ENCODE measurements at regions not wholly inside any gene's neighbourhood (a gene's known extent, or its start where the extent isn't known, plus 50 kb on each side); places are given as distances from the start of the nearest gene placed in this dataset.

DNA sequence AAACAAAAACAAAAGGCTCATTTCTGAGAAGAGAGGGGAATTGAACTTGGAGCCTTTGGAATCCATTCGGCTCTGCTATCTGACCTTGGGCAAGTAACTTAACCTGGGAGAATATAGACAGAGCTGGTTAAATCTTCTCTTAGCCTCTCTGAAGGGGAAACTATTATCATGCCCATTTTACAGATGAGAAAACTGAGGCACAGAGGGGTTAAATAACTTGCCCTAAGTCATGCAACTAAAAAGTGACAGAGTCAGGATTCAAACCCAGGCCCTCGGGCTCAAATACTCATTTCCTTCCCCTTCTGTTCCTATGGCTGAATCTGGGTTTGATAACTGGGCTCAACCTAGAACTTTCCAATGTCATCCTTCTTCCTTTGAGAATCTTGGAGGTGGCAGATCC lies 291.3 kb upstream of the MSX2 start:
- Histone ChIP-seq H2BK15ac (replicated peaks; ENCODE audit: low read depth) (no peak overlapping the region), H3K4me2 (ENCODE audit: low read length) (no peak overlapping the region), H3K56ac (ENCODE audit: low read length) (no peak overlapping the region), H3K4me3 (ENCODE audit: low read length) (no peak overlapping the region), H3K9ac (ENCODE audit: low read length) (no peak overlapping the region), H3K79me1 (ENCODE audit: low read length) (no peaks in the 10 kb centered on the region), H3K23ac (ENCODE audit: low read length) (no peak overlapping the region), H3K18ac (ENCODE audit: low read length) (no peak overlapping the region), H2BK5ac (ENCODE audit: low read length) (no peak overlapping the region), H2AK5ac (ENCODE audit: low read length) (no peak overlapping the region), H3K27me3 (ENCODE audit: insufficient read depth, low read length, poor library complexity) (no peaks in the 10 kb centered on the region), H3K27ac (ENCODE audit: low read depth, low read length) (no peak overlapping the region), H2BK120ac (ENCODE audit: low read depth, low read length) (no peak overlapping the region), H3K4me1 (ENCODE audit: control insufficient read depth, low read depth, low read length) (peaks cover 4% of the 10 kb centered on the region), H3K4ac (ENCODE audit: low read depth, low read length) (no peak overlapping the region), H4K5ac (ENCODE audit: low read length) (no peak overlapping the region), H3K79me2 (ENCODE audit: control insufficient read depth, insufficient read depth, low read length) (no peaks in the 10 kb centered on the region), H4K8ac (ENCODE audit: low read depth, low read length) (no peak overlapping the region), H3K36me3 (ENCODE audit: control insufficient read depth, insufficient read depth, low read length) (no peaks in the 10 kb centered on the region)
- WGBS (ENCODE audit: extremely low coverage, insufficient coverage, low lambda C conversion rate) = no CpG with 5 or more reads among the region's 2 CpGs
- no peak for DNase-seq

DNA sequence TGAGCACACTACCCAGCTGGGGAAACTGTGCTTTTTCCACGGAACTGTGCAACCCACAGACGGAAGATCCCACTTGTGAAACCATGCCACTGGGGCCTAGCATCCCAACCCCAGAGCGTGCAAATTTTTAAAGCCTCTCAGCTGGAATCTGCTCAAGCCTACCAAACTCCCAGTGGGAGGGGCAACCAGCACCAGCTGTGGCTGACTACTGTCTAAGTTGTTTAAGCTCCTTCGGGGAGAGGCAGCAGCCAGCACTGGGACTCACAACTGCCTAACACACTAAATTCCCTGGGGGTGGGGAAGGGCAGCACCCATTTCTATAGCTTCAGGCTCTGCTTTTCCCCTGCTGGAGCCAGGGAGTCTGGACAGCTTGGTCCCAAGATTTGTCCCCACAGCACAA lies 287.6 kb upstream of the MSX2 start:
- no peak overlapping the region for H2BK5ac ChIP-seq (ENCODE audit: low read length)
- no peak overlapping the region for H3K4ac ChIP-seq (ENCODE audit: low read depth, low read length)
- DNase-seq = no peak
- no peak overlapping the region for H3K4me3 ChIP-seq (ENCODE audit: low read length)
- H2BK15ac ChIP-seq (replicated peaks; ENCODE audit: low read depth) = no peak overlapping the region
- H3K9ac ChIP-seq (ENCODE audit: low read length) = no peak overlapping the region
- H2BK120ac ChIP-seq (ENCODE audit: low read depth, low read length) = no peak overlapping the region
- no peaks in the 10 kb centered on the region for H3K79me1 ChIP-seq (ENCODE audit: low read length)
- no peak overlapping the region for H3K56ac ChIP-seq (ENCODE audit: low read length)
- no peak overlapping the region for H4K8ac ChIP-seq (ENCODE audit: low read depth, low read length)
- H3K36me3 ChIP-seq (ENCODE audit: control insufficient read depth, insufficient read depth, low read length) = no peaks in the 10 kb centered on the region
- no CpG with 5 or more reads among the region's 4 CpGs for WGBS (ENCODE audit: extremely low coverage, insufficient coverage, low lambda C conversion rate)
- H3K23ac ChIP-seq (ENCODE audit: low read length) = no peak overlapping the region
- H3K18ac ChIP-seq (ENCODE audit: low read length) = no peak overlapping the region
- no peak overlapping the region for H3K27ac ChIP-seq (ENCODE audit: low read depth, low read length)
- H2AK5ac ChIP-seq (ENCODE audit: low read length) = no peak overlapping the region
- no peaks in the 10 kb centered on the region for H3K79me2 ChIP-seq (ENCODE audit: control insufficient read depth, insufficient read depth, low read length)
- no peak overlapping the region for H3K4me2 ChIP-seq (ENCODE audit: low read length)
- H3K27me3 ChIP-seq (ENCODE audit: insufficient read depth, low read length, poor library complexity) = no peaks in the 10 kb centered on the region
- H3K4me1 ChIP-seq (ENCODE audit: control insufficient read depth, low read depth, low read length) = peaks cover 2% of the 10 kb centered on the region
- no peak overlapping the region for H4K5ac ChIP-seq (ENCODE audit: low read length)

DNA sequence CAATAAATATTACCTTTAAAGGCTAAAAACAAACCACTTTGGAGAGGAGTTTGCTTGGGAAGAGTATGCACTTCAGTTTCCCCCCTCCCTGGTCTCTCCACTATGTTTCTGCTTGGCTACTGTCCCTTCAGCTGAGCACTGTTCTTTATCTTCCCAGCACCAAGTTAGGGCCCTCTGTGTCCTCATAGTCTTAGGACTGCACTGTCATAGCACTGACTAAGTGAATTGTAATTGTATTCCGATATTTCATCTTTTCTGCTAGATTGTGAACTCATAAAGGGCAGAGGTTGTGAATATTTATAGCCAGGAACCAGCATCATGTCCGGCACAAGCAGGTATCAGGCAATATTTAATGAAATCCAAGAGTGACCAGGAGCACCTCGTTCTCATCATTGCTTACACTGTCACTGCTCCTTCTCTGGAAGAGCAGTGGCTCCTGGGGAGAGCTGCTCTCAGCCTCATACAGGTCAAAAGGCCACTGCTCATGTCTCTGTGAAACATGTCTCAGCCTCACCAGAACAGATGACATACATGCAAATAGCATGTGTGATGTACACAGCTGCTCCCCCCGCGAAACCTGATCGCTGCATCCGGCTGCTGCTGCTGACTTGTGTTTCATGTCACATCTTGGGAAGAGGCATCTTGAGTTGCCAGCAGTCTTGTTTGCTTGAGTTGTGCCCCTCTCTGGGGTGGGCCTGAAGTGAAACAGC lies 279.7 kb upstream of the MSX2 start:
- H3K4me1 ChIP-seq (ENCODE audit: control insufficient read depth, low read depth, low read length) = peaks cover 4% of the 10 kb centered on the region
- no peak overlapping the region for H4K5ac ChIP-seq (ENCODE audit: low read length)
- H3K18ac ChIP-seq (ENCODE audit: low read length) = no peak overlapping the region
- H2BK15ac ChIP-seq (replicated peaks; ENCODE audit: low read depth) = no peak overlapping the region
- H3K23ac ChIP-seq (ENCODE audit: low read length) = no peak overlapping the region
- no peak overlapping the region for H3K4me2 ChIP-seq (ENCODE audit: low read length)
- H3K79me1 ChIP-seq (ENCODE audit: low read length) = no peaks in the 10 kb centered on the region
- no peaks in the 10 kb centered on the region for H3K27me3 ChIP-seq (ENCODE audit: insufficient read depth, low read length, poor library complexity)
- H3K4ac ChIP-seq (ENCODE audit: low read depth, low read length) = no peak overlapping the region
- no peak overlapping the region for H2BK120ac ChIP-seq (ENCODE audit: low read depth, low read length)
- no peaks in the 10 kb centered on the region for H3K36me3 ChIP-seq (ENCODE audit: control insufficient read depth, insufficient read depth, low read length)
- H3K4me3 ChIP-seq (ENCODE audit: low read length) = no peak overlapping the region
- H3K9ac ChIP-seq (ENCODE audit: low read length) = no peak overlapping the region
- H3K79me2 ChIP-seq (ENCODE audit: control insufficient read depth, insufficient read depth, low read length) = no peaks in the 10 kb centered on the region
- no peak overlapping the region for H3K56ac ChIP-seq (ENCODE audit: low read length)
- H3K27ac ChIP-seq (ENCODE audit: low read depth, low read length) = no peak overlapping the region
- H2AK5ac ChIP-seq (ENCODE audit: low read length) = no peak overlapping the region
- WGBS (ENCODE audit: extremely low coverage, insufficient coverage, low lambda C conversion rate) = no CpG with 5 or more reads among the region's 7 CpGs
- no peak overlapping the region for H4K8ac ChIP-seq (ENCODE audit: low read depth, low read length)
- no peak overlapping the region for H2BK5ac ChIP-seq (ENCODE audit: low read length)
- DNase-seq = no peak

DNA sequence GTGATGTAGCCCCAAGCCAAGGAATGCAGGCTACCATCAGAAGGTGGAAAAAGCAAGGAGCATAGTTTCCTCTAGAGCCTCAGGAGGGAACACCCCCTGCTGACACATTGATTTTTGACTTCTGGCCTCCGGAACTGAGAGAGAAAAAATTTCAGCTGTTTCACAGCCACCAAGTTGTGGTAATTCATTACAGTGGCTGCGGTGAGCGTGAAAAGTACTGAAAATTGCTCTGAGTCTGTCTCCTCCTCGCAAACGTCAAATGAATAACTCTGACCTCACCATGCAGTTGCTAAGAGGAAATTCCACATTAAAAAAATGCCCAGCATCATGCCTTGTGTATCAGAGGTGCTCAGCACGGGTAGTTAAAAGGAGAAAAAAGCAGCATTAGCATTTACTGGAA lies 277.9 kb upstream of the MSX2 start:
- no peaks in the 10 kb centered on the region for H3K79me1 ChIP-seq (ENCODE audit: low read length)
- no peak overlapping the region for H3K23ac ChIP-seq (ENCODE audit: low read length)
- H3K27me3 ChIP-seq (ENCODE audit: insufficient read depth, low read length, poor library complexity) = no peaks in the 10 kb centered on the region
- no peaks in the 10 kb centered on the region for H3K79me2 ChIP-seq (ENCODE audit: control insufficient read depth, insufficient read depth, low read length)
- H3K4me3 ChIP-seq (ENCODE audit: low read length) = no peak overlapping the region
- H2BK15ac ChIP-seq (replicated peaks; ENCODE audit: low read depth) = no peak overlapping the region
- no peak overlapping the region for H3K18ac ChIP-seq (ENCODE audit: low read length)
- WGBS (ENCODE audit: extremely low coverage, insufficient coverage, low lambda C conversion rate) = no CpG with 5 or more reads among the region's 6 CpGs
- no peak overlapping the region for H3K4ac ChIP-seq (ENCODE audit: low read depth, low read length)
- H2AK5ac ChIP-seq (ENCODE audit: low read length) = no peak overlapping the region
- H3K4me1 ChIP-seq (ENCODE audit: control insufficient read depth, low read depth, low read length) = peaks cover 4% of the 10 kb centered on the region
- H3K56ac ChIP-seq (ENCODE audit: low read length) = no peak overlapping the region
- no peak overlapping the region for H2BK120ac ChIP-seq (ENCODE audit: low read depth, low read length)
- H3K9ac ChIP-seq (ENCODE audit: low read length) = no peak overlapping the region
- H3K4me2 ChIP-seq (ENCODE audit: low read length) = no peak overlapping the region
- H4K8ac ChIP-seq (ENCODE audit: low read depth, low read length) = no peak overlapping the region
- no peaks in the 10 kb centered on the region for H3K36me3 ChIP-seq (ENCODE audit: control insufficient read depth, insufficient read depth, low read length)
- peak; percentile 36 for DNase-seq
- no peak overlapping the region for H3K27ac ChIP-seq (ENCODE audit: low read depth, low read length)
- no peak overlapping the region for H2BK5ac ChIP-seq (ENCODE audit: low read length)
- H4K5ac ChIP-seq (ENCODE audit: low read length) = no peak overlapping the region

DNA sequence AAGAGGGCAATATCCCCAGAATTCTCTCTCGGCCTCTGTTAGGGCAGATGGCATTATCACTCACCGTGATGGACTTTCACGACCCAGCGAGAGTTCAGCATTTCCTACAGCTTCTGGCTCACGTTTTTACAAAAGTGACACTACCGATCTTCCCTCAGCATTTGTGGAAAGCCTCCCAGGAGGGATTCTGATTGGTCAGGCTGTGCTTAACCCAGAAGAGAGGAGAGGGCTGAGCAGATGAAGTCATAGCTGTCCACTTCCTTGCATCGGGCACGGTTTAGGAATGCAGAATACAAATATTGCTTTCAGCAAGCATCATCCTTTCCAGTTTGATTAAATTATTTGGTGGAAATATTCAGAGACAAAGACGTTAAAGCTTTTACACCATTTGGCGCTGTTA lies 277.4 kb upstream of the MSX2 start:
- H3K36me3 ChIP-seq (ENCODE audit: control insufficient read depth, insufficient read depth, low read length) = no peaks in the 10 kb centered on the region
- H3K27me3 ChIP-seq (ENCODE audit: insufficient read depth, low read length, poor library complexity) = no peaks in the 10 kb centered on the region
- H3K4ac ChIP-seq (ENCODE audit: low read depth, low read length) = no peak overlapping the region
- peaks cover 4% of the 10 kb centered on the region for H3K4me1 ChIP-seq (ENCODE audit: control insufficient read depth, low read depth, low read length)
- no peaks in the 10 kb centered on the region for H3K79me1 ChIP-seq (ENCODE audit: low read length)
- H3K79me2 ChIP-seq (ENCODE audit: control insufficient read depth, insufficient read depth, low read length) = no peaks in the 10 kb centered on the region
- no peak overlapping the region for H3K4me3 ChIP-seq (ENCODE audit: low read length)
- H2BK120ac ChIP-seq (ENCODE audit: low read depth, low read length) = no peak overlapping the region
- H2BK5ac ChIP-seq (ENCODE audit: low read length) = no peak overlapping the region
- H3K9ac ChIP-seq (ENCODE audit: low read length) = no peak overlapping the region
- H2AK5ac ChIP-seq (ENCODE audit: low read length) = no peak overlapping the region
- no peak overlapping the region for H4K5ac ChIP-seq (ENCODE audit: low read length)
- H3K18ac ChIP-seq (ENCODE audit: low read length) = no peak overlapping the region
- DNase-seq = no peak
- no peak overlapping the region for H3K56ac ChIP-seq (ENCODE audit: low read length)
- no peak overlapping the region for H3K27ac ChIP-seq (ENCODE audit: low read depth, low read length)
- no peak overlapping the region for H2BK15ac ChIP-seq (replicated peaks; ENCODE audit: low read depth)
- no peak overlapping the region for H4K8ac ChIP-seq (ENCODE audit: low read depth, low read length)
- WGBS (ENCODE audit: extremely low coverage, insufficient coverage, low lambda C conversion rate) = no CpG with 5 or more reads among the region's 10 CpGs
- H3K23ac ChIP-seq (ENCODE audit: low read length) = peak overlapping the region; percentile 4
- no peak overlapping the region for H3K4me2 ChIP-seq (ENCODE audit: low read length)

DNA sequence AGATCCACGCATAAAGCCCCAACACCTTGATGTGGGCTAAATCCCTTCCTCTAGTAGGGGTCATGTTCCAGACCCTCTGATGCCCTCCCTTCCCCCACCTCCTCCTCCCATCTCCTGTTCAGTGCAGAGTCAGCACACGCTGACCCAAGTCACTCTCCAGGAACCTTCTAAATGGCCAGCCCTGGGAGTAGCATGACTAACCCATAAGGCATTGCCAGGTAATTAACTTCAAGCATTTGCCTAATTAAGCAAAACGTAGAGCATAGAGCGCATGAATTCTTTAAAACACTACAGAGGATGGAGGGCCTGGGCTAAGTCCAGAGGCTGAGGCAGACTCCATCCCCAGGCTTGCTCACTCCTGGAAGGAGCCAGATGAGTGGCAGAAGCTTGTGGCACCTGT lies 276.3 kb upstream of the MSX2 start:
- Histone ChIP-seq H2BK15ac (replicated peaks; ENCODE audit: low read depth) (no peak overlapping the region), H3K36me3 (ENCODE audit: control insufficient read depth, insufficient read depth, low read length) (no peaks in the 10 kb centered on the region), H3K4me3 (ENCODE audit: low read length) (no peak overlapping the region), H3K27ac (ENCODE audit: low read depth, low read length) (peak overlapping the region; percentile 28), H3K27me3 (ENCODE audit: insufficient read depth, low read length, poor library complexity) (no peaks in the 10 kb centered on the region), H2BK5ac (ENCODE audit: low read length) (no peak overlapping the region), H3K4me1 (ENCODE audit: control insufficient read depth, low read depth, low read length) (peaks cover 4% of the 10 kb centered on the region), H3K56ac (ENCODE audit: low read length) (peak overlapping the region; percentile 25), H3K79me1 (ENCODE audit: low read length) (no peaks in the 10 kb centered on the region), H3K4ac (ENCODE audit: low read depth, low read length) (no peak overlapping the region), H3K4me2 (ENCODE audit: low read length) (no peak overlapping the region), H2AK5ac (ENCODE audit: low read length) (peak overlapping the region; percentile 78), H3K23ac (ENCODE audit: low read length) (no peak overlapping the region), H2BK120ac (ENCODE audit: low read depth, low read length) (no peak overlapping the region), H3K79me2 (ENCODE audit: control insufficient read depth, insufficient read depth, low read length) (no peaks in the 10 kb centered on the region), H4K8ac (ENCODE audit: low read depth, low read length) (no peak overlapping the region), H3K18ac (ENCODE audit: low read length) (peak overlapping the region; percentile 40), H4K5ac (ENCODE audit: low read length) (no peak overlapping the region), H3K9ac (ENCODE audit: low read length) (no peak overlapping the region)
- peak; percentile 83 for DNase-seq
- WGBS (ENCODE audit: extremely low coverage, insufficient coverage, low lambda C conversion rate) = no CpG with 5 or more reads among the region's 4 CpGs
